Mesenchymal stem cell (in vitro differentiated cells and primary cell): ENCODE measurements at regions not wholly inside any gene's neighbourhood (a gene's known extent, or its start where the extent isn't known, plus 50 kb on each side); places are given as distances from the start of the nearest gene placed in this dataset.

Experiments
- DNase-seq: peaks from one replicate; pipeline ENCODE4 v3.0.0-alpha.2; 2013
- H2AFZ ChIP-seq: one replicate; pipeline ENCODE4 v1.6.1; 2013; ENCODE audit warnings: low read depth, mild to moderate bottlenecking, control low read depth, inconsistent platforms, low read length, moderate library complexity
- H2AK5ac ChIP-seq: 2 replicates; pipeline ENCODE4 v1.6.1; 2013; ENCODE audit warnings: low read length, moderate library complexity, mild to moderate bottlenecking, inconsistent platforms; ENCODE audit not compliant: severe bottlenecking
- H2BK120ac ChIP-seq: one replicate; pipeline ENCODE4 v1.6.1; 2013; ENCODE audit warnings: low read depth, mild to moderate bottlenecking, inconsistent platforms, low read length, moderate library complexity
- H2BK12ac ChIP-seq, 2 experiments: one replicate each; pipeline ENCODE4 v1.6.1; 2013; ENCODE audit warnings: inconsistent platforms in 2 of 2, low read length in 2 of 2, mild to moderate bottlenecking in 2 of 2, moderate library complexity in 2 of 2, control low read depth in 1 of 2
- H2BK15ac ChIP-seq: one replicate; pipeline ENCODE4 v1.6.1; 2013; ENCODE audit warnings: mild to moderate bottlenecking, low read depth, inconsistent platforms; ENCODE audit not compliant: poor library complexity, severe bottlenecking
- H2BK5ac ChIP-seq: 2 replicates; pipeline ENCODE4 v1.6.1; 2013; ENCODE audit warnings: low read depth, mild to moderate bottlenecking, low read length, control low read depth, inconsistent platforms; ENCODE audit not compliant: poor library complexity, severe bottlenecking
- H3K14ac ChIP-seq, 2 experiments: one replicate each; pipeline ENCODE4 v1.6.1; 2013; ENCODE audit warnings: inconsistent platforms in 2 of 2, low read length in 2 of 2, control low read depth in 1 of 2, mild to moderate bottlenecking in 1 of 2, moderate library complexity in 1 of 2
- H3K18ac ChIP-seq, 2 experiments: one replicate each; pipeline ENCODE4 v1.6.1; 2013; ENCODE audit warnings: inconsistent platforms in 2 of 2, low read length in 2 of 2, control low read depth in 1 of 2, low read depth in 1 of 2, mild to moderate bottlenecking in 1 of 2
- H3K23ac ChIP-seq, 2 experiments: one replicate each; pipeline ENCODE4 v1.6.1; 2013; ENCODE audit warnings: inconsistent platforms in 2 of 2, low read length in 2 of 2, mild to moderate bottlenecking in 2 of 2, moderate library complexity in 2 of 2, control low read depth in 1 of 2
- H3K27ac ChIP-seq: 2 replicates; pipeline ENCODE4 v1.5.1; 2013; ENCODE audit warnings: mild to moderate bottlenecking, moderate library complexity, low read length, control low read depth, inconsistent platforms; ENCODE audit not compliant: poor library complexity, severe bottlenecking
- H3K27me3 ChIP-seq, 2 experiments: 2 replicates each; pipeline versions ENCODE4 v1.6.1 to v1.7.0; 2013; ENCODE audit warnings: low read length in 2 of 2, mild to moderate bottlenecking in 2 of 2, moderate library complexity in 2 of 2, control low read depth in 1 of 2, inconsistent platforms in 1 of 2; ENCODE audit not compliant: control insufficient read depth in 1 of 2, insufficient read depth in 1 of 2
- H3K36me3 ChIP-seq, 2 experiments: 2 replicates each; pipeline versions ENCODE4 v1.6.1 to v1.7.0; 2013; ENCODE audit warnings: low read length in 2 of 2, control low read depth in 1 of 2, inconsistent platforms in 1 of 2, low read depth in 1 of 2, mild to moderate bottlenecking in 1 of 2; ENCODE audit not compliant: insufficient read depth in 2 of 2, control insufficient read depth in 1 of 2
- H3K4ac ChIP-seq, 2 experiments: one replicate each; pipeline ENCODE4 v1.6.1; 2013; ENCODE audit warnings: inconsistent platforms in 2 of 2, low read length in 2 of 2, mild to moderate bottlenecking in 2 of 2, moderate library complexity in 2 of 2, control low read depth in 1 of 2, low read depth in 1 of 2
- H3K4me1 ChIP-seq: 2 replicates; pipeline ENCODE4 v1.6.1; 2013; ENCODE audit warnings: low read depth, low read length, control low read depth; ENCODE audit not compliant: control insufficient read depth, insufficient read depth
- H3K4me2 ChIP-seq: 2 replicates; pipeline ENCODE4 v1.6.1; 2013; ENCODE audit warnings: low read length, mild to moderate bottlenecking, inconsistent platforms; ENCODE audit not compliant: poor library complexity, severe bottlenecking
- H3K4me3 ChIP-seq, 2 experiments: 2 replicates each; pipeline versions ENCODE4 v1.5.1 to v1.7.0; 2013; ENCODE audit warnings: low read length in 2 of 2, mild to moderate bottlenecking in 2 of 2, control low read depth in 1 of 2, low read depth in 1 of 2; ENCODE audit not compliant: insufficient read depth in 1 of 2
- H3K79me1 ChIP-seq: replicated peaks from 2 replicates; pipeline ENCODE4 v1.6.1; 2013; ENCODE audit warnings: mild to moderate bottlenecking, control low read depth, low read length, inconsistent platforms; ENCODE audit not compliant: poor library complexity, severe bottlenecking
- H3K9ac ChIP-seq: 2 replicates; pipeline ENCODE4 v1.7.0; 2013; ENCODE audit warnings: mild to moderate bottlenecking, low read length, moderate library complexity
- H3K9me3 ChIP-seq: 2 replicates; pipeline ENCODE4 v1.7.0; 2013; ENCODE audit warnings: mild to moderate bottlenecking, low read length; ENCODE audit not compliant: control insufficient read depth
- H4K8ac ChIP-seq: one replicate; pipeline ENCODE4 v1.6.1; 2013; ENCODE audit warnings: inconsistent platforms, mild to moderate bottlenecking, low read length, moderate library complexity
- H4K91ac ChIP-seq: one replicate; pipeline ENCODE4 v1.6.1; 2013; ENCODE audit warnings: mild to moderate bottlenecking, low read length, inconsistent platforms
- WGBS: methylation state at CpG from one replicate; pipeline ENCODE4 v1.1.7; 2013; ENCODE audit warnings: mixed read lengths; 5-methylcytosine and 5-hydroxymethylcytosine counted together

- H3K14ac ChIP-seq = no peak overlapping the region
- H2BK15ac ChIP-seq = no peak overlapping the region
- no peak overlapping the region for H4K91ac ChIP-seq
- no peak for DNase-seq
- H3K79me1 ChIP-seq = no peaks in the 10 kb centered on the region
- no peak overlapping the region for H3K18ac ChIP-seq
- H2AK5ac ChIP-seq = no peak overlapping the region
- no peak overlapping the region for H3K4me3 ChIP-seq
- no peaks in the 10 kb centered on the region for H3K27me3 ChIP-seq
- no peak overlapping the region for H3K23ac ChIP-seq
- H3K4ac ChIP-seq = no peak overlapping the region
- no peak overlapping the region for H2AFZ ChIP-seq
- H3K27ac ChIP-seq = no peak overlapping the region
- H2BK12ac ChIP-seq = no peak overlapping the region
- no peak overlapping the region for H3K4me2 ChIP-seq
- no peaks in the 10 kb centered on the region for H3K36me3 ChIP-seq
- no peaks in the 10 kb centered on the region for H3K4me1 ChIP-seq
- H4K8ac ChIP-seq = no peak overlapping the region
- H2BK5ac ChIP-seq = no peak overlapping the region
- no peaks in the 10 kb centered on the region for H3K9me3 ChIP-seq
- H3K9ac ChIP-seq = no peak overlapping the region
- H2BK120ac ChIP-seq = no peak overlapping the region
- 100% methylated on average over 3 of the region's 3 CpGs for whole genome bisulfite sequencing
These were observed 92.2 kb upstream of the AKR1E2 start for GRCh38 chr10:4733843-4734224.

DNA sequence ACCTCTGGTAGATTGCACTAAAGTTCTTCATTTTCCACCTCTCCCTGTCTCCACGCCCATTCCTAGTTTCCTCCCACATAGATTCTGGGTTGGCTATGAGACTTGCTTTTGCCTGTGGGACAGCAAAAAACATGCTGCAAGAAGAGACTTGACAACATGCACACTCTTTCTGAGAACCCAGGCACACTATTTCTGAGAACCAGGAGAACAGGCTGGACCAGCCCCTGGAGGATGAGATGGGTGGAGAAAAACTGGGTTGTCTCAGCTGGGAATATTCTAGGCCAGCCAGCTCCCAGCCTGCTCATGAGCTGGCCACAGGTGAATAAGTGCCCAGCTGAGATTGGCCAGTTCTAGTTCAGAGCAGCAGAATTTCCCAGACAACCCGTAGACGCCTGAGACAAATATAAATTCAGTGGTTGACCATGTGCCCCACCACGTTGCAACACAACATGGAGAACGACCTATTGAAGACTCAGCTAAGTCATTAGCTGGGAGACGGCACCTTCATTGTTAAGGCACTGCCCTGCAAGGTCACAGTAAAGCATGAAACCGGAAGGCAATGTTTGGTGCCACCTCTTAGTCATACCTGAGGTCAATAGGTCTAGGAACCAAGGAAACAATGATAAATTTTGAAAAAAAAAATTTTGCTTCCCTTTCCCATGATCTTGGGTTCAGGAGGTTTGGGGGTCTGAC is 92.7 kb upstream of the AKR1E2 start:
- no peak for DNase-seq
- Histone ChIP-seq H3K27me3 (no peaks in the 10 kb centered on the region), H2BK15ac (no peak overlapping the region), H2AFZ (no peak overlapping the region), H3K23ac (no peak overlapping the region), H3K79me1 (no peaks in the 10 kb centered on the region), H3K18ac (peak overlapping the region in 1 of 2 experiments; percentile 16), H3K4me3 (no peak overlapping the region), H2AK5ac (no peak overlapping the region), H4K8ac (peak overlapping the region; percentile 7), H3K4me2 (no peak overlapping the region), H3K9me3 (no peaks in the 10 kb centered on the region), H3K14ac (peak overlapping the region in 1 of 2 experiments; percentile 15), H3K9ac (no peak overlapping the region), H2BK5ac (no peak overlapping the region), H3K4ac (no peak overlapping the region), H2BK12ac (no peak overlapping the region), H2BK120ac (no peak overlapping the region), H4K91ac (no peak overlapping the region), H3K36me3 (no peaks in the 10 kb centered on the region), H3K27ac (no peak overlapping the region), H3K4me1 (no peaks in the 10 kb centered on the region)
- WGBS = 95% methylated on average over 6 of the region's 7 CpGs

GRCh38 chr10:4730998-4731397 is 95.0 kb upstream of the AKR1E2 start:
- no peak overlapping the region for H3K14ac ChIP-seq
- H2AFZ ChIP-seq = no peak overlapping the region
- no peak overlapping the region for H3K4ac ChIP-seq
- H2AK5ac ChIP-seq = no peak overlapping the region
- H2BK5ac ChIP-seq = no peak overlapping the region
- DNase-seq = no peak
- H3K4me1 ChIP-seq = no peaks in the 10 kb centered on the region
- no peaks in the 10 kb centered on the region for H3K9me3 ChIP-seq
- no peak overlapping the region for H4K91ac ChIP-seq
- no peaks in the 10 kb centered on the region for H3K36me3 ChIP-seq
- H3K9ac ChIP-seq = no peak overlapping the region
- no peak overlapping the region for H3K4me3 ChIP-seq
- no peak overlapping the region for H3K4me2 ChIP-seq
- H3K18ac ChIP-seq = no peak overlapping the region
- no peak overlapping the region for H3K27ac ChIP-seq
- no peak overlapping the region for H4K8ac ChIP-seq
- no peak overlapping the region for H2BK120ac ChIP-seq
- no peak overlapping the region for H3K23ac ChIP-seq
- H2BK15ac ChIP-seq = no peak overlapping the region
- no peak overlapping the region for H2BK12ac ChIP-seq
- WGBS = no CpG with 5 or more reads among the region's 3 CpGs
- no peaks in the 10 kb centered on the region for H3K27me3 ChIP-seq
- H3K79me1 ChIP-seq = no peaks in the 10 kb centered on the region

DNA sequence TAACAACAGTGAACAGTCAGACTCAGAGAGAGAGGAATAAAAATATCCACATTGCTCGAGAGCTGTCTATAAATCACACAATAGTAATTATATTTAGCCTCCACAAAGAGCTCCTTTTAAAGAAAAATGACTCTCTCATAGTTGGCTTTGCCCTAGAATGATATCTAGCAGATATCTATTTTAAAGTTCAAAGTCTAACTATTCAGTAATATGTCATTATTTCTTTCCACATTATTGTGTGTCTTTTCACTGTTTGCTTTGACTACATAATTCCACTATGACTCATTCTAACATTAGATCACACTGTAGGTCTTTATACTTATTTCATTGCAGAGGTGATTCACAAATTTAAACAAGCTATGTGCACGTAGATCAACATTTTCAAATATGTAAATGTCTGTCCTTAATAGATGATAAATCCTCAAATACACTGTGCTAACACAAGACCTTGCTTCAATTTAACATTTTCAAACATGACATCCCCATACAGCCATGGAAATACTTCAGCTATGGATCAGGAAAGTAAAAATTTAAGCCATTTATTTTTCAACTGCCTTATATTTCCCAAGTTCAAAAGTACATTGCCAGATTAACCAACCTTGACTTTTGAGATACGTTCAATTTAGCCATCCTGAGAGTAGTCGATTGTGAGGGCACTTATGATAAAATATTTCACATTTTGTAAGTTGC is 99.9 kb upstream of the AKR1E2 start:
- no peaks in the 10 kb centered on the region for H3K36me3 ChIP-seq
- H3K9ac ChIP-seq = peak overlapping the region; percentile 93
- H3K4me2 ChIP-seq = no peak overlapping the region
- no peak overlapping the region for H2BK120ac ChIP-seq
- H3K9me3 ChIP-seq = peaks cover 1% of the 10 kb centered on the region
- no CpG with 5 or more reads among the region's 4 CpGs for WGBS
- DNase-seq = peak; percentile 80
- no peak overlapping the region for H4K91ac ChIP-seq
- H3K4me3 ChIP-seq = no peak overlapping the region
- H2AK5ac ChIP-seq = no peak overlapping the region
- H2BK15ac ChIP-seq = no peak overlapping the region
- H3K79me1 ChIP-seq = no peaks in the 10 kb centered on the region
- no peak overlapping the region for H2AFZ ChIP-seq
- no peak overlapping the region for H4K8ac ChIP-seq
- H3K4ac ChIP-seq = no peak overlapping the region
- H3K23ac ChIP-seq = no peak overlapping the region
- peak overlapping the region; percentile 26 for H3K27ac ChIP-seq
- H3K14ac ChIP-seq = no peak overlapping the region
- H2BK12ac ChIP-seq = no peak overlapping the region
- no peak overlapping the region for H2BK5ac ChIP-seq
- H3K4me1 ChIP-seq = no peaks in the 10 kb centered on the region
- no peaks in the 10 kb centered on the region for H3K27me3 ChIP-seq
- H3K18ac ChIP-seq = no peak overlapping the region
